ENCODE measurements at regions not wholly inside any gene's neighbourhood (a gene's known extent, or its start where the extent isn't known, plus 50 kb on each side); places are given as distances from the start of the nearest gene placed in this dataset.

- TF ChIP-seq CTCF (IDR thresholded peaks at IDR 0.05): no peak
- H3K36me3 ChIP-seq (ENCODE audit: control insufficient read depth, insufficient read depth, low read length): no peaks in the 10 kb centered on the region
- H3K4me3 ChIP-seq (ENCODE audit: low read depth, low read length): no peak overlapping the region
- no peak overlapping the region for H3K4me2 ChIP-seq (ENCODE audit: low read length)
- no peaks in the 10 kb centered on the region for H3K27me3 ChIP-seq (ENCODE audit: control insufficient read depth, insufficient read depth, low read length)
- no peak overlapping the region for H2AFZ ChIP-seq
- H3K27ac ChIP-seq: no peak overlapping the region
- no peaks in the 10 kb centered on the region for H3K79me2 ChIP-seq
- no peak overlapping the region for H3K9ac ChIP-seq
- no peaks in the 10 kb centered on the region for H3K4me1 ChIP-seq
- H3K9me3 ChIP-seq (ENCODE audit: control insufficient read depth, low read length): no peaks in the 10 kb centered on the region
Observed at GRCh38 chr3:106056931-106057330, 188.1 kb upstream of the CBLB start.

- Histone ChIP-seq H2AFZ (no peak overlapping the region), H3K27ac (no peak overlapping the region)
- TF ChIP-seq CTCF (IDR thresholded peaks at IDR 0.05): no peak
Observed at GRCh38 chr3:106058475-106058874, 189.7 kb upstream of the CBLB start.

DNA sequence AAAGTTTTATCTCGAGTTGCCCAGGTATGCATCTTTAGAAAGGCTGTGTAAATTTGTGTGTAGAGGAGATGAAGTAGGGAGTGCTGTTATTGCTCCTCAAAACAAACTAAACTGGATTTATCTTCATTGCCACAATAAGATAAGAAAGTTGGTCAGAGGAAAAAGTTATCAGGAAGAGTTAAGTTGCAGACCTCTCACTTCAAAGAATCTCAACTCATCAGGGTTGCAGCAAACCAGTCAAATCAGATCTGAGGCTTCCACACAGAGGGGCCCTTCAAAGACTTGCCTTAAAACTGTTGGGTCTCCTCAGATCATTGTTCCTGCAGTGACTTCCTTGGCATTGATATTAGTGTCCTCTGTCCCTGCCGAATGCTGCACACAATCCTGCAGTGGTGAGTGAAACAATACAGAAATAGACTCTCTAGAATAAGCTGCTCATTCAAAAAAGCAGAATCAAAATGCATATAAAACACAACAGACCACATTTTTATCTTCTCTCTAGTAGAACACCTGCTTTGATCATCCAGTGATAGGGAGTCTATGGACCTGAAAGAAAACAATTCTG is 191.2 kb upstream of the CBLB start:
- no peak for TF ChIP-seq CTCF (IDR thresholded peaks at IDR 0.05)
- H3K9ac ChIP-seq: no peak overlapping the region
- H3K4me2 ChIP-seq (ENCODE audit: low read length): no peak overlapping the region
- H3K79me2 ChIP-seq: no peaks in the 10 kb centered on the region
- H3K27ac ChIP-seq: no peak overlapping the region
- H3K4me1 ChIP-seq: no peaks in the 10 kb centered on the region
- H3K36me3 ChIP-seq (ENCODE audit: control insufficient read depth, insufficient read depth, low read length): no peaks in the 10 kb centered on the region
- H3K9me3 ChIP-seq (ENCODE audit: control insufficient read depth, low read length): no peaks in the 10 kb centered on the region
- no peak overlapping the region for H3K4me3 ChIP-seq (ENCODE audit: low read depth, low read length)
- H3K27me3 ChIP-seq (ENCODE audit: control insufficient read depth, insufficient read depth, low read length): no peaks in the 10 kb centered on the region
- no peak overlapping the region for H2AFZ ChIP-seq

More at GRCh38 chr3:106058475-106058874, 189.7 kb upstream of the CBLB start:
- no peak overlapping the region for H3K4me2 ChIP-seq (ENCODE audit: low read length)
- no peaks in the 10 kb centered on the region for H3K79me2 ChIP-seq
- no peaks in the 10 kb centered on the region for H3K4me1 ChIP-seq
- no peaks in the 10 kb centered on the region for H3K36me3 ChIP-seq (ENCODE audit: control insufficient read depth, insufficient read depth, low read length)
- no peaks in the 10 kb centered on the region for H3K9me3 ChIP-seq (ENCODE audit: control insufficient read depth, low read length)
- H3K9ac ChIP-seq: no peak overlapping the region
- H3K4me3 ChIP-seq (ENCODE audit: low read depth, low read length): no peak overlapping the region
- H3K27me3 ChIP-seq (ENCODE audit: control insufficient read depth, insufficient read depth, low read length): no peaks in the 10 kb centered on the region

GRCh38 chr3:106063909-106064308 is 195.1 kb upstream of the CBLB start:
- no peaks in the 10 kb centered on the region for H3K4me1 ChIP-seq
- H3K79me2 ChIP-seq: no peaks in the 10 kb centered on the region
- no peak for TF ChIP-seq CTCF (IDR thresholded peaks at IDR 0.05)
- H3K4me3 ChIP-seq (ENCODE audit: low read depth, low read length): no peak overlapping the region
- no peak overlapping the region for H2AFZ ChIP-seq
- no peaks in the 10 kb centered on the region for H3K27me3 ChIP-seq (ENCODE audit: control insufficient read depth, insufficient read depth, low read length)
- no peaks in the 10 kb centered on the region for H3K9me3 ChIP-seq (ENCODE audit: control insufficient read depth, low read length)
- H3K4me2 ChIP-seq (ENCODE audit: low read length): no peak overlapping the region
- H3K36me3 ChIP-seq (ENCODE audit: control insufficient read depth, insufficient read depth, low read length): no peaks in the 10 kb centered on the region
- no peak overlapping the region for H3K9ac ChIP-seq
- no peak overlapping the region for H3K27ac ChIP-seq

DNA sequence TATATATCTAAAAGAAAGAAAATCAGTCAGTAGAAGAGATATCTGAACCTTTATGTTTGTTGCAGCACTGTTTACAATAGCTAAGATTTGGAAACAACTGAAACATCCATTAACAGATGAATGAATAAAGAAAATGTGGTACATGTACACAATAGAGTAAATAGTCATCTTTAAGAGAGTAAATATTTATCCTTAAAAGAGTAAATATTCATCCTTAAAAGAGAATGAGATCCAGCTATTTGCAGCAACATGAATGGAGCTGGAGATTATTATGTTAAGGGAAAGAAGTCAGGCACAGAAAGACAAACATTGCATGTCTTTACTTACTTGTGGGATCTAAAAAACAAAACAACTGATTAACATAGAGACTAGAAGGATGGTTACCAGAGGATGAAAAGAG is 197.0 kb upstream of the CBLB start:
- H3K27me3 ChIP-seq (ENCODE audit: control insufficient read depth, insufficient read depth, low read length): no peaks in the 10 kb centered on the region
- no peaks in the 10 kb centered on the region for H3K4me1 ChIP-seq
- H2AFZ ChIP-seq: no peak overlapping the region
- TF ChIP-seq CTCF (IDR thresholded peaks at IDR 0.05): no peak
- no peak overlapping the region for H3K27ac ChIP-seq
- H3K9me3 ChIP-seq (ENCODE audit: control insufficient read depth, low read length): no peaks in the 10 kb centered on the region
- no peaks in the 10 kb centered on the region for H3K79me2 ChIP-seq
- no peak overlapping the region for H3K9ac ChIP-seq
- no peak overlapping the region for H3K4me3 ChIP-seq (ENCODE audit: low read depth, low read length)
- no peaks in the 10 kb centered on the region for H3K36me3 ChIP-seq (ENCODE audit: control insufficient read depth, insufficient read depth, low read length)
- no peak overlapping the region for H3K4me2 ChIP-seq (ENCODE audit: low read length)

Data from parathyroid adenoma (tissue), 2 donors.